CD4-positive, alpha-beta T cell treated with Interleukin-1 beta for 1 hour (primary cell): ENCODE measurements at regions not wholly inside any gene's neighbourhood (a gene's known extent, or its start where the extent isn't known, plus 50 kb on each side); places are given as distances from the start of the nearest gene placed in this dataset.

Experiments used
- DNase-seq, 2 donors: peaks; one replicate each; pipeline ENCODE4 v3.0.0-alpha.2; 2020 to 2022

- no peak for DNase-seq
Measured at GRCh38 chr2:2703762-2704427, 372.8 kb upstream of the MYT1L start.

DNA sequence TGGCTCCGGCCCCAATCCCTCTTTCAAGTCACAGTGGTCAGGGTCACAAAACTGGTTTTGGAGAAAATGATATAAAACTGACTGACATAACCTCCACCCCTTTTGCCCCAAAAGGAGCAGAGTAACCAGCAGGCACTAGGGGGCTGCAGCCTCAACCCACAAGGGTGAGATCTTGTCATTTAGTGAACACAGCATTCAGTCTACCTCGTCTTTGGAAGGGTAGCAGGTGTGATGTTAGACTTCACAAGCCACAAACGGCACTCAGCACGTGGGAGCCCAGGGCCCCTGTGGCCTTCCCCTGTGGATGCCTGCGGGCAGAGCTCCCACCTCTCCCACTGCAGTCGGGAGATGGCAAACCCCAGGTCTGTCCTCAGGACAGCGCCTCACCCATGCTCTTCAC lies 372.1 kb upstream of the MYT1L start:
- no peak for DNase-seq

GRCh38 chr2:2702385-2702784 lies 371.3 kb upstream of the MYT1L start:
- no peak for DNase-seq

DNA sequence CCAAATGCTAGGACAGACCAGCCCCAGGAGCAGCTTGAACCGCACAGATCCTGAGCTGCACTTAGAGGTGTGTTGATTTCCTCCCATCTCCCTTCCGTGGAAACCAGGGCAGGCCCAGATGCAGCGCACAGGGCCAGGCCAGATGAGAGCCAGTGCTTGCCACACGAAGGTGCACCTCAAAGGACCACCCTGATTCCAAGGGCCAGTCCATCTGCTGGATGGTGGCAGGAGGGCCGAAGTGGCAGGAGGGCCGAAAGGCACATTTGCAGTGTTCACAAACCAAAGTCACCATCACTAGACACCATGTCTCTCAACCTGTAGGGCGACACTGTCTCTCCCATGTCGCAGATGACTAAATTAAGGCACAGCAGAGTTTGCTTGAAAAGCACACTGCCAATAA lies 370.7 kb upstream of the MYT1L start:
- no peak for DNase-seq

GRCh38 chr2:2701176-2701781 lies 370.2 kb upstream of the MYT1L start:
- no peak for DNase-seq

GRCh38 chr2:2699121-2699505 lies 368.0 kb upstream of the MYT1L start:
- no peak for DNase-seq

DNA sequence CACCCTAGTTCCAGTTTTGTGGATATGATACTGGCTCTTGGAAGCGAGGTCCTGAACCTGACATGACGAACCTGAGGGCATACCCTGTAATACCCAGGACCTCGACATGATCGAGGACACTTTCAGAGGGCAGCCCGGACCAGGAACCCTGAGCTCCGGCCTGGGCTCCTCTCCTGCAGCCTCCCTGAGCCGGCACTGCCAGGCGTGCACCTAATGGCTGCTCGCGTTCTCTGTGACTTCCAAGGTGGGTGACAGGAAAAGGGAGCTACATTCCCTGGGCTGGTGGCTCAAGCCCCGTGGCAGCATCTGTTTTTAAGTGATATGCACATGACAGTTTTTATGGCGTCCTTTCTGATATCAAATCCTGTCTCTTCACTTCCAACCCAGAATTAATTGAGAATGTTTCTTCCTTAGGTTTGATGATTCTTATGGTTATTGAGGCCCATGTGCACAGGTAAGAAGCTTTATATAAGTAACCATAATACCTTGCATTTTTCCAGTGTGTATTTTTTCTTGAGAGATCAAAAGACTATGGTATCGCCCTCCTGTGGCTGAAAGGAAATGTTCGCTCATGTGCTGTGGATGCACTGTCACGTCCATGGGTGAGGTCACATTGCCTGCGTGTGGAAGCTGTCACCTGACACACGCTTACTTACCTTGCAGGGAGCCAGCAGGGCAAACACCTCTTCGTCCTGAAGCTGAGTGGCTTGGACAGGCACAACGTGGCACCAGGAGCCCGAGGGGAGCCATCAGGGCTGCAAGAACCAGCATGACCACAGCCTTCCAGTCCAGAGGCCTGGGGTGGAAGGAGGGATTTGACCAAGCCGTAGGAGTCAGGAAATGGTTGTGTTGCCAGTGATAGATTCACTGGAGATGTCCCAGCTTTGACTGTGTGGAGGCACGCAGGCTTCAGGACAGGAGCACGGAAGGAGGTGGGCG lies 367.4 kb upstream of the MYT1L start:
- DNase-seq: no peak

GRCh38 chr2:2696733-2697455 lies 365.8 kb upstream of the MYT1L start:
- no peak for DNase-seq

DNA sequence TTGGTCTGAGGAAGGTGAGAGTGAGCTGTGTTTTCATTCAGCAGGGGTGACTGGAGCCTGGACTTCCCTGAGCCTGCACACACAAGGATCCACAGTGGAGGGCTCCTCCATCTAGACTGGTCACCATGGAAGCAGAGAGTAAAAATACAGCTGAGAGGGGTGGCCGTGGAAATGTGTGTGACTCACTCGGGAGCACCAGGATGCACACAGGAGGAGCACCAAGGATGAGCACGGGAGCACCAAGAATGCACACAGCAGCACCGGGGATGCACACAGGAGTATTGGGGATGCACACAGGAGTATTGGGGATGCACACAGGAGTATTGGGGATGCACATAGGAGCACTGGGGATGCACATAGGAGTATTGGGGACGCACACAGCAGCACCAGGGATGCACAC lies 365.2 kb upstream of the MYT1L start:
- DNase-seq: no peak

DNA sequence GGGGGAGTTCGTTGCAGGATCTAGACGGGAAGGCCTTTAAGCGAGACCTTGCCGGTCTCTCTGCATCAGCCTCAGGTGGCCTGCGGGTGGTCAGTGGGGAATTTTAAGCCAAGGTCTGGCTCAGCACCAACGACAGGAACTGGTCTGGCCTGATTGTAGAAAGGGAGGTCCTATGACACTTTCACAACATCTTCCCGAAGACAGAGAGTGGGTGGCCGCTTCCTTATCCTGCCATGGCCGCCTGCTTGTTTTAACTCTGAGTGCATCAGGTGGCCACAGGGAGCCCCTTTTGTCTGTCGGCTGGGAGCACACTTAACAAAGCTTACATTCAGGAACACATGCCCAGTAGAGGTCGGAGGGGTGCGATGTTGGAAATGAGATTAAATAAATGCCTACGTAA lies 363.7 kb upstream of the MYT1L start:
- DNase-seq: no peak

GRCh38 chr2:2692599-2693389 lies 361.7 kb upstream of the MYT1L start:
- DNase-seq: no peak

GRCh38 chr2:2691419-2691818 lies 360.3 kb upstream of the MYT1L start:
- DNase-seq: no peak

DNA sequence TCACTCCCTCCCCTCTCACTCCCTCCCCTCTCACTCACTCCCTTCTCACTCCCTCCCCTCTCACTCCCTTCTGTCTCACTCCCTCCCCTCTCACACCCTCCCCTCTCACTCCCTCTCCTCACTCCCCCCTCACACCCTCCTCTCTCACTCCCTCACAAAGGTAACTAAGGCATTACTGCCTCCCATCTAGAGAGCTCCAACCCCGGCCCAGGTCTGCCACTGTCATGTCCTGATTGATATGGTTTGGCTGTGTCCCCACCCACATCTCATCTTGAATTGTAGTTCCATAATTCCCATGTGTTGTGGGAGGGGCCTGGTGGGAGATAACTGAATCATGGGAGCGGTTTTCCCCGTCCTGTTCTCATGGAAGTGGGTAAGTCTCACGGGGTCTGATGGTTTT lies 359.9 kb upstream of the MYT1L start:
- DNase-seq: no peak

GRCh38 chr2:2689306-2689705 lies 358.2 kb upstream of the MYT1L start:
- DNase-seq: no peak

DNA sequence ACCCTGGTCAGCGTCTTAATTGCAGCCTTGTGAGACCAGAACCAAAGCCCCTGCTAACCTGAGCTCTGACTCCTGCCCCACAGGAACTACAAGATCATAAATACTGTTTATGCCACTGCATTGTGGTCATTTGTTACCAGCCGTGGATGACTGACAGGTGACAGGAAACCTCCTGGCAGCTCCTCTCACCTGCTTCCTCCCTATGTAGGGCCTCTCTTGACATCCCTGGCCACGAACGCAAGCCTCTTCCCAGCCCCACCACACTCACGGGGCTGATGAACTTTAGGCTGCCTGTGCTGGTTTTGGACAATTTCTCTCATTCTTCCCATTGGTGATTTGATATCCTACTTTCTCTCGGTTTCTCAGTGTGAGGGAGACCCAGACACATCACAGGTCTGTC lies 357.2 kb upstream of the MYT1L start:
- no peak for DNase-seq

GRCh38 chr2:2687745-2688144 lies 356.7 kb upstream of the MYT1L start:
- no peak for DNase-seq

DNA sequence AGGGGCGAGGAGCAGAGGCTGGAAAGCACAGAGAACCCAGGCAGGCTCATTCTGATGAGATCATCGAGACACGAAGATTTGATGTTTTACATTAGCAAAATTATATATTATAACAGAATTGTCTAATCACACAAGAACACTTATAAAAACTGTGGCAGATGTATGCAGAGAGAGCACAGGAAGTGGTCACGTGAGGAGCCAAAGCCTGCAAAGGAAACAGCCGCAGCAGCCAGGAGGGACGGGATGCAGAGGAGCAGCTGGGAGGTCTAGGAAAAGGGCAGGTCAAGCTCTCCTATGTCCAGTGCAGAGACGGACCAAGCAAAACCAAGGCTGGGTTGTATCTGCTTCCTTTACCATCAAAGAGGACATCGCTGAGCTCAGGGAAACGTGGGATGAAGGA lies 355.1 kb upstream of the MYT1L start:
- DNase-seq: no peak

DNA sequence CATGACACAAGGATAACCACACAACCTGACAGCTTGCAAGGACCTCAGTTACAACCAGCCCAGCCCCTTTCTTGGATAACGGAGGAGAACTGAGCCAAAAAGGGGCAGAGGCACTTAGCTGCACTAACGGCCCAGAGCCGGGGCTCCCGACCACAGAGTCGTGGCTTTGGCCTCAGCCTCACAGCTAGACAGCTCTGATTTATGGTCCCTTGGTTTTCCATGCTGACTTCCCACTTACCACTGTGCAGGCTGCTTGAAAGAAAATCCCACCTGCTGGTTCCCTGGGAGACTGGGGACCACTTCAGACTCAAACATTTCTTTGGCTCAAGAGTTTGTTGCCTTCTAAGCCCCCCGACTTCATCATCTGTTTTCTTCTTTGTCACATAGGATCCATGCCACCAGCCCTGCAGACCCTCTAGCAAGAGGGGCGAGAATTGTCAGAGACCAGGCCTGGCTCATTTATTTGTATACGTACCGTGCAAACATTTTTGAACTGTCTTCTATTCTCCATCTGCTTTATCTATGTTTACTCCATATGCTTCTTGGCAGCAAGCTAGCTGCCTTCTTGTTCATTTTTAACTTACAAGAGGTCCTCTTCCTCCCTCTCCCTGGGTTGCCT lies 352.6 kb upstream of the MYT1L start:
- DNase-seq: no peak

- DNase-seq: no peak
Measured at GRCh38 chr2:2682700-2683342, 351.7 kb upstream of the MYT1L start.

DNA sequence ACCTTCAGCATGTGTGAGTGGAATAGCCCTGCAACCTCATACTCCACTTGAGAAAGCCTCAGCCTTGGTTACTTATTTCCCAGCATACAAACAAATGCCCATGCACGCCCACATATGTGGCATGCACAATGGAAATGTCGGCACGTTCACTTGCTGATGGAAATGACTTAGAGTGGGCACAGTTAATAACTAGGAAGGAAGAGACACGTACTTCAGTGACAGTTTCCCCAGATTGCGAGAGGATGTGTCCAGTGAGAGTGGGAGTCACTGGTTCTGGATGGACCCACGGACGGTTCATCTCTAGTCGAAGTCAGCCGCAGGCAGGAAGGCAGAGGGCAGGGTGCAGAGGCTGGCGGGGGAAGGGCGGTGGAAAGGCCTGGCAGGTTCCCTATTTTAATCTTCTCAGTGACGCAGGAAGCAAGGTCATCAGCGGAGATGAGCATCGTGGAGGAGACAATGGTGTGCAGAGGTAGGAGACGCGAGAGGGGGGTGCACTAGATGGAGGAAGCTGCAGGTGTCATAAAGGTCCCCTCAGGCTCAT lies 350.7 kb upstream of the MYT1L start:
- peak in 1 of 2 donors; percentile 58 for DNase-seq

- DNase-seq: no peak
Measured at GRCh38 chr2:2681085-2681484, 350.0 kb upstream of the MYT1L start.
